Astrocyte (in vitro differentiated cells and primary cell): ENCODE measurements at regions not wholly inside any gene's neighbourhood (a gene's known extent, or its start where the extent isn't known, plus 50 kb on each side); places are given as distances from the start of the nearest gene placed in this dataset.

Source experiments
- DNase-seq: peaks from one replicate; pipeline ENCODE4 v3.0.0-alpha.2; 2010; ENCODE audit warnings: low read depth
- FAIRE-seq: peaks from 2 replicates; lab custom pipeline; 2011; peaks lifted over from hg19 to GRCh38; lab: Jason Lieb, UNC
- H2AFZ ChIP-seq: 2 replicates; pipeline ENCODE4 v1.6.0; 2012; ENCODE audit warnings: low read depth, low read length, inconsistent platforms
- H3K27ac ChIP-seq: 2 replicates; pipeline ENCODE4 v1.5.1; 2011; ENCODE audit warnings: low read depth, low read length, inconsistent platforms
- H3K27me3 ChIP-seq: 2 replicates; pipeline ENCODE4 v1.6.0; 2011; ENCODE audit warnings: low read length, inconsistent platforms; ENCODE audit not compliant: insufficient read depth
- H3K36me3 ChIP-seq: 2 replicates; pipeline ENCODE4 v1.5.1; 2011; ENCODE audit warnings: low read length, inconsistent platforms; ENCODE audit not compliant: insufficient read depth
- H3K4me1 ChIP-seq: 2 replicates; pipeline ENCODE4 v1.5.1; 2011; ENCODE audit warnings: low read length, inconsistent platforms; ENCODE audit not compliant: insufficient read depth
- H3K4me2 ChIP-seq: 2 replicates; pipeline ENCODE4 v1.6.0; 2012; ENCODE audit warnings: low read length, inconsistent platforms
- H3K4me3 ChIP-seq: 2 replicates; pipeline ENCODE4 v1.5.1; 2011; ENCODE audit warnings: low read depth, mild to moderate bottlenecking, low read length, inconsistent platforms; ENCODE audit not compliant: insufficient read depth
- H3K79me2 ChIP-seq: 2 replicates; pipeline ENCODE4 v1.6.0; 2012; ENCODE audit warnings: mild to moderate bottlenecking, low read length, inconsistent platforms; ENCODE audit not compliant: insufficient read depth
- H3K9ac ChIP-seq: 2 replicates; pipeline ENCODE4 v1.6.0; 2012; ENCODE audit warnings: mild to moderate bottlenecking, low read length, inconsistent platforms
- H3K9me3 ChIP-seq: 2 replicates; pipeline ENCODE4 v1.5.1; 2012; ENCODE audit warnings: low read depth, mild to moderate bottlenecking, low read length, inconsistent platforms; ENCODE audit not compliant: insufficient read depth
- H4K20me1 ChIP-seq: 2 replicates; pipeline ENCODE4 v1.6.0; 2012; ENCODE audit warnings: low read length, inconsistent platforms; ENCODE audit not compliant: insufficient read depth
- H3K27ac Mint-ChIP-seq: one replicate; pipeline ENCODE4 v1.8.0; 2021; ENCODE audit warnings: mild to moderate bottlenecking, mixed read lengths; ENCODE audit not compliant: unreplicated experiment
- H3K27me3 Mint-ChIP-seq: one replicate; pipeline ENCODE4 v1.8.0; 2021; ENCODE audit warnings: low read depth, mixed read lengths; ENCODE audit not compliant: unreplicated experiment
- H3K36me3 Mint-ChIP-seq: one replicate; pipeline ENCODE4 v1.8.0; 2021; ENCODE audit warnings: low read depth, mixed read lengths; ENCODE audit not compliant: unreplicated experiment
- H3K4me1 Mint-ChIP-seq: one replicate; pipeline ENCODE4 v1.8.0; 2021; ENCODE audit warnings: low read depth, mixed read lengths; ENCODE audit not compliant: unreplicated experiment
- H3K4me3 Mint-ChIP-seq: one replicate; pipeline ENCODE4 v1.8.0; 2021; ENCODE audit warnings: mild to moderate bottlenecking, moderate library complexity, mixed read lengths; ENCODE audit not compliant: unreplicated experiment
- H3K9me3 Mint-ChIP-seq: one replicate; pipeline ENCODE4 v1.8.0; 2021; ENCODE audit warnings: mild to moderate bottlenecking, mixed read lengths; ENCODE audit not compliant: unreplicated experiment
- EZH2 ChIP-seq: IDR thresholded peaks from 2 replicates; pipeline ENCODE4 v1.6.1; 2012; ENCODE audit warnings: mild to moderate bottlenecking, low read length, inconsistent platforms; ENCODE audit not compliant: insufficient read depth
- TF ChIP-seq, protein P1 (sequence below): IDR thresholded peaks from 2 replicates; pipeline ENCODE4 v1.5.1; 2011; ENCODE audit warnings: low read depth, mild to moderate bottlenecking, inconsistent platforms, low read length, moderate library complexity; ENCODE audit not compliant: insufficient read depth

DNA sequence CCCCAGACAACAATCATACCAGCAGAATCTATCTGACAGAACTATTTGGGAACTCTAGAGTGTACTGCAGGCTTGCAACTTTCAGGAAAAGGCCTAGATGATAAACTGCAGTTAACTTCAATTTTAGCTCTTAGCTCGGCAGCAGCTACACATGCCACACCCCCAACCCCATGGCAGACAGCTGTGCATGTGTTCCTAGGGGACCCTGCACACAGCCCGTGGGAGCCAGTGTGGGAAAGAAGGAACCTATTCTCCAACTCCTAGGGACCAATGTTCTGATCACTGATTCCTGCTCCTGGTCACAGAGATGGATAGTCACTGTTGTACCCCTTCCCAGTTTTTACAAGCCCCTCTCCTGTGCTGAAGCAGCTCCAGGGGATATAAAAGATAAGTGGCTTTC lies 179.6 kb downstream of the DRD1 start:
- no peak overlapping the region for H3K27ac ChIP-seq
- H3K9ac ChIP-seq = no peak overlapping the region
- DNase-seq (no peak), FAIRE-seq (no peak)
- no peaks in the 10 kb centered on the region for H4K20me1 ChIP-seq
- H3K36me3 Mint-ChIP-seq = no peaks in the 10 kb centered on the region
- H3K4me2 ChIP-seq = no peak overlapping the region
- no peaks in the 10 kb centered on the region for H3K27me3 Mint-ChIP-seq
- H3K9me3 Mint-ChIP-seq = peaks cover 4% of the 10 kb centered on the region
- no peaks in the 10 kb centered on the region for H3K4me1 ChIP-seq
- no peaks in the 10 kb centered on the region for H3K9me3 ChIP-seq
- H3K79me2 ChIP-seq = no peaks in the 10 kb centered on the region
- H3K4me3 ChIP-seq = no peak overlapping the region
- H3K36me3 ChIP-seq = no peaks in the 10 kb centered on the region
- H3K4me1 Mint-ChIP-seq = peaks cover 14% of the 10 kb centered on the region
- no peaks in the 10 kb centered on the region for H3K27me3 ChIP-seq
- no peak overlapping the region for H3K27ac Mint-ChIP-seq
- no peak overlapping the region for H2AFZ ChIP-seq
- H3K4me3 Mint-ChIP-seq = no peak overlapping the region
- TF ChIP-seq EZH2 = no peak
- TF ChIP-seq, protein P1, sequence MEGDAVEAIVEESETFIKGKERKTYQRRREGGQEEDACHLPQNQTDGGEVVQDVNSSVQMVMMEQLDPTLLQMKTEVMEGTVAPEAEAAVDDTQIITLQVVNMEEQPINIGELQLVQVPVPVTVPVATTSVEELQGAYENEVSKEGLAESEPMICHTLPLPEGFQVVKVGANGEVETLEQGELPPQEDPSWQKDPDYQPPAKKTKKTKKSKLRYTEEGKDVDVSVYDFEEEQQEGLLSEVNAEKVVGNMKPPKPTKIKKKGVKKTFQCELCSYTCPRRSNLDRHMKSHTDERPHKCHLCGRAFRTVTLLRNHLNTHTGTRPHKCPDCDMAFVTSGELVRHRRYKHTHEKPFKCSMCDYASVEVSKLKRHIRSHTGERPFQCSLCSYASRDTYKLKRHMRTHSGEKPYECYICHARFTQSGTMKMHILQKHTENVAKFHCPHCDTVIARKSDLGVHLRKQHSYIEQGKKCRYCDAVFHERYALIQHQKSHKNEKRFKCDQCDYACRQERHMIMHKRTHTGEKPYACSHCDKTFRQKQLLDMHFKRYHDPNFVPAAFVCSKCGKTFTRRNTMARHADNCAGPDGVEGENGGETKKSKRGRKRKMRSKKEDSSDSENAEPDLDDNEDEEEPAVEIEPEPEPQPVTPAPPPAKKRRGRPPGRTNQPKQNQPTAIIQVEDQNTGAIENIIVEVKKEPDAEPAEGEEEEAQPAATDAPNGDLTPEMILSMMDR = no peak

DNA sequence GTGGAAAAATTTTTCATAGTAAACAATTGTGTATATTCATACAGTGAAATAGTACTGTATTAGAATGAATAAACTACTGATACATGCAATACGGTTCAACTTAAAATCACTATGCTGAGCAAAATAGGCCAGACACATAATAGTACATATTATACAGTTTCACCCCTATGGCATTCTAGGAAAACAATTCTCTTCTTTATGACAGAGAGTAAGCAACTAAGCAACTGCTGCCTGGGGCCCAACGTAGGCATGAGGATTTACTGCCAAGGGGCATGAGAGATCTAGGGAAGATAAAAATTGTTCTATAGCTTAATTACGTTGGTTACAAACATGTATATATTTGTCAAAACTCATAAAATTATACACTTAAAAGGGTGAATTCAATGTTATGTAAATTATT lies 180.2 kb downstream of the DRD1 start:
- H3K27ac ChIP-seq = no peak overlapping the region
- no peak overlapping the region for H3K27ac Mint-ChIP-seq
- H3K4me3 ChIP-seq = no peak overlapping the region
- H3K4me1 ChIP-seq = no peaks in the 10 kb centered on the region
- TF ChIP-seq EZH2 = no peak
- TF ChIP-seq, protein P1 = no peak
- H3K4me3 Mint-ChIP-seq = no peak overlapping the region
- peaks cover 14% of the 10 kb centered on the region for H3K4me1 Mint-ChIP-seq
- H4K20me1 ChIP-seq = no peaks in the 10 kb centered on the region
- no peak overlapping the region for H2AFZ ChIP-seq
- no peak overlapping the region for H3K9ac ChIP-seq
- no peaks in the 10 kb centered on the region for H3K79me2 ChIP-seq
- peaks cover 3% of the 10 kb centered on the region for H3K9me3 Mint-ChIP-seq
- H3K4me2 ChIP-seq = no peak overlapping the region
- no peaks in the 10 kb centered on the region for H3K36me3 ChIP-seq
- FAIRE-seq (no peak), DNase-seq (no peak)
- no peaks in the 10 kb centered on the region for H3K27me3 Mint-ChIP-seq
- H3K36me3 Mint-ChIP-seq = no peaks in the 10 kb centered on the region
- no peaks in the 10 kb centered on the region for H3K9me3 ChIP-seq
- H3K27me3 ChIP-seq = no peaks in the 10 kb centered on the region

DNA sequence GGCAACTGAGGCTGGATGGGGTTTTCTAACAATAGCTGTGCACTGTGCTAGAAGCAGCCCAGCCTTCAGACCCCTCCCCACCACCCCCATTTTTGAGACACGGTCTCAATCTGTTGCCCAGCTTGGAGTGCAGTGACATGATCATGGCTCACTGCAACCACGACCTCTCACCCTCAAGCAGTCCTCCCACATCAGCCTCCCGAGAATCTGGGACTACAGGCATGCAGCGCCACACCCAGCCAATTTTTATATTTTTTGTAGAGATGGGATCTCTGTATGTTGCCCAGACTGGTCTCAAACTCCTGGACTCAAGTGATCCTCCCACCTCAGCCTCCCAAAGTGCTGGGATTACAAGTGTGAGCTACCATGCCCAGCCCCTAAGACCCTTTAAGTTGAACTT lies 182.5 kb downstream of the DRD1 start:
- H3K9ac ChIP-seq = no peak overlapping the region
- H3K4me3 ChIP-seq = no peak overlapping the region
- no peak for DNase-seq
- H3K27ac ChIP-seq = no peak overlapping the region
- H3K27me3 ChIP-seq = no peaks in the 10 kb centered on the region
- Mint-ChIP-seq H3K27ac (no peak overlapping the region), H3K36me3 (no peaks in the 10 kb centered on the region), H3K4me1 (peaks cover 14% of the 10 kb centered on the region), H3K27me3 (no peaks in the 10 kb centered on the region), H3K9me3 (peaks cover 2% of the 10 kb centered on the region), H3K4me3 (no peak overlapping the region)
- no peaks in the 10 kb centered on the region for H3K79me2 ChIP-seq
- no peak overlapping the region for H3K4me2 ChIP-seq
- H3K36me3 ChIP-seq = no peaks in the 10 kb centered on the region
- FAIRE-seq = no peak
- no peak overlapping the region for H2AFZ ChIP-seq
- H4K20me1 ChIP-seq = no peaks in the 10 kb centered on the region
- H3K4me1 ChIP-seq = no peaks in the 10 kb centered on the region
- TF ChIP-seq, protein P1 = no peak
- TF ChIP-seq EZH2 = no peak
- no peaks in the 10 kb centered on the region for H3K9me3 ChIP-seq
